ENCODE measurements at regions not wholly inside any gene's neighbourhood (a gene's known extent, or its start where the extent isn't known, plus 50 kb on each side); places are given as distances from the start of the nearest gene placed in this dataset.

DNA sequence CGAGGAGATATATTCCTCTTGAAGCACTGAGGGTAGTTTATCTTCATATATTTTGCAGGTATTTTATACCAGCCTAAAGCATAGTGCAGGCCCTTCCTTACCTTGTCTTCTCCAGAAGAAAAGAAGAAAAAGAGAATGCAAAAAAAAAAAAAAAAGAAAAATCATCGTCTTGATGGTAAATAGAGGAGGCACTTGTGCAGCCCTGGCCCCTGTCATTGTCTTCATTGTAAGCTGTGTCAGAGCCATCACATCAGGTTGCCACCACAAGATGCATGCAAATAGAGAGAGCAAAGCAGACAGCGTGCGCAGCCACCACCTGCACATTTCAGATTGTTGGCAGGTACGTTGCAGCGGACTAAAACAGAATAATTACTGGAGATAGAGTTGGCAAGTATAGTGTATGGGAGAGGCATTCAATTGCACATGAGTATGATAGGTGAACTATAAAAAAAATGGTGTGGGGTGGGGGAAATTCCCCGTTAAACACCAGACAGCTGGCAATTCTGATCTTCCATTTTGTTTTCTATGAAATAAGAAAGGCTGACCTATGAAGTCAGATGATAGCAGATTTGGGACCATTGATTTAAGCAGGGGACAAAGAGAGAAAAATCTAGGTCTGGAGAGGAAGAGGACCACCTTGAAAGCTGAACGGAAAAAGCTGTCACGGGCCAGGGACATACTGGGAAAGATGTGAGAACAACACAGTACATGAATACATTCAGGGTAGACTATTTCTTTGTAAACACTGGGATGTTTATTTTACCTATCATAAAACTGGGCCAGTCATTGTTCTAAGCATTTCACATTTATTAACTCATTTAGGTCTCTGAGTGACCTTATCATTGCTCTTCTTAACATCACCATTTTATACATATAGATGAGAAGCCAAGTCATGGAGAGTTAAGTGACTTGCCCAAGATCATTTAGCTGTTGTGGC is 306.3 kb upstream of the SP8 start:
- DNase-seq (ENCODE audit: low read depth) = no peak

DNA sequence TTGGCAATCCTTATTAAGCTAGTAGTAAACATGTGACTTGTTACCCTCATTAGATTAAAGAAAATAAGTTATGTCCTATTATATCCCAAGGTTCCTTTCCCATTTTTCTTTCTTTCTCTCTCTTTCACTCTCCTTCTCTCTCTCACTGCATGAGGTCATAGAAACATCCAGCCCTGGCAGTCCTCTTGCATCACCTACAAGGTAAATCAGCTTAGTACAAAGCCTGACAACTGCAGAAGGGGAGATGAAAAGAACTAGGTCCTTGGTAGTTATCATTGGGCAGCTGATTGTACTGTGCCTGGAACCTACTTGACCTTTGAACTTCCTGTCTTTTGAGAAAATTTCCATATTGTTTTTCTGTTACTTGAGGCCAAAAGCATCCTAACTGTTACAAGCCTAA is 307.9 kb upstream of the SP8 start:
- DNase-seq (ENCODE audit: low read depth) = no peak

DNA sequence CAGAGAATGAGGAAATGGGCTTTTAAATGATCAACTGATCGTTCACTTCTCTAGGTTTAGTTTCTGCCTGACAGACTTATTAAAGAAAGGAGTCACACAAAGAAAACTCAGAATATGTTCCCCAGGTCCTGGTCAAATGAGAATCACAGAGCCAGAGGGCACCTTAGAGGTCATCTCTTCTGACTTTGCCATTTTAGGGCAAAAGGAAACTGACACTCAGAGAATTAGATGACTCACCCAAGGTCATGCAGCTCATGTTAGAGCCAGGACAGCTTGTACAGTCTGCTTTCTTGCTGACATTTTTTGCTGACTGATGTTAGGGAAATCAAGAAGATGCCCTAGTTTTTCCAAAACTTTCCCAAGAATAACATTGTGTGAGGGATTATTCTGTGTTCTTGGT is 312.7 kb upstream of the SP8 start:
- no peak for DNase-seq (ENCODE audit: low read depth)

DNA sequence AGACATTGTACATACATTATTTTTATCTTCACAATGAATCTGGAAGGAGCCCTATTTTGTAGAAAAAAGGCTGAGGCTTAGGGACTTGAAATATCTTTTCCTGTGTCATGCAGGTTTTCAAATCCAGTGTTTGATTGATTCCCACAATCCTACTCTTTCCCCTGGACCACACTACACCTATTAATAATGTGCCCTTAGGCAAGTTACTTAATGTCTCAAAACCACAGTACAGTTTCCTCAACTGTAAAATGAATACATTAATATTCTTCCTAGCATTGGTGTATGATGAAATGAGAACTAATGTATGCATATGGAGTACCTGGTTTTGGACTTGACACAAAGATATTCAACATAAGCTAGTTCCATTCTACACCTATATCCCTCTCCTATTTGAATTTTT is 313.3 kb upstream of the SP8 start:
- DNase-seq (ENCODE audit: low read depth) = no peak

DNA sequence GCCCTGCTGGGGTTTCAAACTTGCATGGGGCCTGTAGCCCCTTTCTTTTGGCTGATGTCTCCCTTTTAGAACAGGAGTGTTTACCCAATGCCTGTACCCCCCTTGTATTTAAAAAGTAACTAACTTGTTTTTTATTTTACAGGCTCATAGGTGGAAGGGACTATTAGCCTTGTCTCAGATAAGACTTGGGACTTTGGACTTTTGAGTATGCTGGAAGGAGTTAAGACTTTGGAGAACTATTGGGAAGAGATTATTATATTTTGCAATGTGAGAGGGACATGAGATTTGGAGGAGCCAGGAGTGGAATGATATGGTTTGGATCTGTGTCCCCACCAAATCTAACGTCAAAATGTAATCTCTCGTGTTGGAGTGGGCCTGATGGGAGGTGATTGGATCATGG is 314.9 kb upstream of the SP8 start:
- DNase-seq (ENCODE audit: low read depth) = no peak

DNA sequence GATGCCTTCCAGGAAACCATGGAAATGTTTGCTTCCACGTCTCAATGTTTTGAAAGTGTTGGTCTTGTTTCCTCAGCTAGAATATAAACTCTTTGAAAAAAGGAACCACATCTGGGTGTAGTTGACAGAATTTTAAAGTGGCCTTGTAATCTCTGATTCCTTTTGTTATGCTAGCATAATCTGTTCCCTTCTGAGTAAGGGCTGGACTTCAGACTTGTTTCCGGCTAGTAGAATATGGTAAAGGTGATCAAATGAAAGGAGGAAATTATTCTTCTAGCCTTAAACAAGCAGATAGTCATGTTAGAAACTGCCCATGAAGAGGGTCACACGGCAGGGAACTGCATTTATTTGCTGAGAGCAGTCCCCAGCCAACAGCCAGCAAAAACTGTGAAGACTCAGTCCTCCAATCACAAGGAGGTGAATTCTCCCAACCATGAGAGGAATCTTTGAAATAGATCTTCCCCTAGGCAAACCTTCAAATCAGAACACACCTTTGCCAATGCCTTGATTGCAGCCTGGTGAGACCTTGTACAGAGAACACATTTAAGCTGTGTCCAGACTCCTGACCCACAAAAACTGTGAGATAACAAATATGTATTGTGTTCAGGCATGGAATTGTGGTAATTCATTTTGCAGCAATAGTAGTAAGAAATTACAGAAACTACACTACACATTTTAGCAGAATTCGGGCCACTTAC is 316.9 kb upstream of the SP8 start:
- DNase-seq (ENCODE audit: low read depth) = no peak

DNA sequence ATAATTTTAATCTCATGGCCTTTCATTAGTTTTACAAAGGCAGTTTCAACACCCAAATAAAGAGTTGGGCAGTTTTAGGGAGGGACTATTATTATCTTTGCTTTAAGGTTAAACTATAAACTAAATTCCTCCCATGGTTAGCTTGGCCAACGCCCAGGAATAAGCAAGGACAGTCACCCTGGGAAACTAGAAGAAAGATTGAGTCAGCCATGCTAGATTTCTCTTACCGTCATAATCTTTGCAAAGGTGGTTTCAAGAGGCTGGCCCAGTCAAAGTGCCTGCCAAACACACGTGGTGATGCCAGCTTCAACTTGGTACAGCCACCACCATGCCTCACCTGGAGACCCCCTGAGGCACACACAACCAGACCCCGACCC is 317.4 kb upstream of the SP8 start:
- DNase-seq (ENCODE audit: low read depth) = no peak

DNA sequence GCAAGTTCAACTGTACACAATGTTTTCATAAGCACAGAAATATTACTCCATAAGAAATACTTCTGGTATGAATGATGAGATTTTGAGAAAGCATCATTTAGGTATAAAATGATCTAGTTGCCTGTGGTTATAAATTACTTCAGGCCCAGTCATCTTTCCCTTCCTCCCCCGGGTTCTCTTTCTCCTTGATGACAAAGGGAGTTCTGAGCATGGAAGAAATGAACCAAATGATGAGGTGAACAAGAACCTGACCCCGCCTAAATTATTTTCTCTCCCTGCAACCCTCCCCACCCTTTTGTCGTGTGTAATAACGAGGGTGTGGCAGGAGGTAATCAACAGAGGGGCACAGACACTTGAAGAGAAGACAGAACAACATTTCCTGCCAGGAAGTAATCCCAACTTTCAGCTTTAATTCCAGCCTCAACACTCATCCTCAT is 319.6 kb upstream of the SP8 start:
- DNase-seq (ENCODE audit: low read depth) = no peak

DNA sequence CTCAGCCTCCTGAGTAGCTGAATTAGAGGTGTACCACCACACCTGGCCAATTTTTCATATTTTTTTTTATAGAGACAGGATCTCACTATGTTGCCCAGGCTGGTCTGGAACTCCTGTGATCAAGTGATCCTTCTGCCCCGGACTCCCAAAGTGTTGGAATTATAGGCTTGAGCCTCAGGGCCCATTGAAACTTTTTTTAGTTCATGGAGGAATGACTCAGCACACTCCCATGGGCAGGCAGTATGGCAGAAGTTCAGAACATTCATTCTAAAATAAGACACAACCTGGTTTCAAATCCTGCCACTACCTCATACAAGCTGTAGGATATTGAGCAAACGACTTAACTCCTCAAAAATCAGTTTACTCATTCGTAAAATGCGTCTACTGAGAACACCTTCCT is 320.4 kb upstream of the SP8 start:
- DNase-seq (ENCODE audit: low read depth) = no peak

DNA sequence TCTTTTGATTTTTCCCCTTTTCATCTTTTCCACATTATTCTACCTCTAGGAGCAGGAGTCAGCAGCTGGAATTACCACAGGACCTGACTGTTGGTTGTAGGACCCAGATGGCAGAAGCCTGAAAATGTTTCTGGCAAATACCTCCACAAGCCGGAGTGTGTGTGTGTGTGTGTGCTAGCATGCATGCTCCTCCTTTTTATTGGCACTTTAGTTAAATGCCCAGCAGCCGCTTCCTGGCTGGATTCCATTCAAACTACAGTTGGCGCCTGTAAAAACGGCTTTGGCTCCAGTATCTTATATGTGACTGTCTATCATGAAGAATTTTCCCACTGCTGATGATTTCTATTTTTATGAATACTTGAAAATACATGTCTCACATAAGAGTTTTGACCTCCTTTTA is 319.7 kb upstream of the SP4 start:
- no peak for DNase-seq (ENCODE audit: low read depth)

DNA sequence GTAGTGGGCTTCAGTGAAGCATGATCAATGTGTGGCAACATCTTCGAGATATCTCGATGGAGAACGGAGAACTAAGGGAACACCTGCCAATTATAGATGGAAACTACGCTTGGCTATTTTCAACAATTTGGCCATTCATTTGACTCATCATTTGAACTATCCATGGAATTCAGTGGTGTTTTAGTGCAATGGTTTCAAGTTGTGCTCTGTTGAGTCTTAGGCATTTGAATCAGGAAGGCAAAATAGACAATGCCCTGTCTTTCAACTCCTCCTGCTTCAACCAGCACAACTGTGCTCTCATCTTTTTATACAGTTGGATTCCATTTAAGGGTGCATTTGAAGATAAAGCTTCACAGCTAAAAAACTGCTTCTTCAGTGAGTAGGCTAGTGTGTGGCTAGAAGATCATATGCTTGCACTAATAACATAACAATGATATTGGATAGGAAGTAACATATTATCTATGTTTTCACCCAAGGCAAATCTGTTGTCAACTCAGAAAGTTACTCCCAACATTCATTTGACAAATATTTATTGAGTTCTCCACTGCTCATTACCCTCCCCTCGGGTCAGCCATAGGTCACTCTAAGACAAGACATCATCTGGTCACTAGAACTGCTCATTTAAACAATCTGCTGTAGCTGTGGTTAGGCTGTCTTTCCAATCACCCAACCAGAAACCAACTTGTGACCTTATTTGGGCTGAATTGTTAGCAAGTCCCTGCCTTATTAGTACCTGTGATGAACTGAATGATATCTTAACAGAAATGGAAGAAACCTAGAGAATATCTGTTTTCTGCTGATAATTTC is 314.1 kb upstream of the SP4 start:
- no peak for DNase-seq (ENCODE audit: low read depth)

DNA sequence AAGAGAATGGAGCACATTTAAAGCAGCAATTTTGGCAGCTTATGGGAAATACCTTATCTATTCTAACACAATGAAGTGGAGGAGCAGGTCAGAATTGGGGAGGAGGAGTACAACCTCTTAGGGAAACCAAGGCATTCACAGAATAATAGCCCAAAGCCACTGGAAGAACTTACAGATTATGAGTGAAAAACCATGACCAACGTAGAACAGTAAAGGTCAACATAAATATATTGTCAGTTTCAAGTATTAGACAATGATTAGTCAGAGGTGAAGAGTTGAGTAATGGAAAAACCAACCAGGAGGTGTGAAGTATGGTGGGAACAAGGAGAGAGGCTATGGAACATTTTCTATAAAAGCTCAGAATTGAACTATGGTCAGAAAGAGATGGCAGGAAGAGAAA is 304.3 kb upstream of the SP4 start:
- no peak for DNase-seq (ENCODE audit: low read depth)

DNA sequence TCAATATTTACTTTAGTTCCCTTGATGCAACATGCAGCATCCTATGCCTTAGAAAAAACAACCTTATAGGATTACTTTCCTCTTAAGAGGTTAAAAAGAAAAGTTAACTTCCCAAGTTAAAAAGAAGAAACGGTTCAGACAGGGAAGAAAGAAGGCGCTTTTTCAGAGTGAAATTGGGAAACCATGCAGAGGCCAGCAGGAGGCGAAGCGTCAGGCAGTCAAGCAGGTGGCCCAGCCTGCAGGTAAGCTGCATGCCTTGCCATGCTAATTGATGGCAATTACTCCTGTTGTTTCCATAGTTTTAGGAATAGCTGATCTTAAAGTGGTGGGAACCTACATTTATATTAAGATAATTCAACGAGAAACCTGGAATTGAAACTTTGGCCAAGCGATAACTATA is 302.6 kb upstream of the SP4 start:
- DNase-seq (ENCODE audit: low read depth) = no peak

DNA sequence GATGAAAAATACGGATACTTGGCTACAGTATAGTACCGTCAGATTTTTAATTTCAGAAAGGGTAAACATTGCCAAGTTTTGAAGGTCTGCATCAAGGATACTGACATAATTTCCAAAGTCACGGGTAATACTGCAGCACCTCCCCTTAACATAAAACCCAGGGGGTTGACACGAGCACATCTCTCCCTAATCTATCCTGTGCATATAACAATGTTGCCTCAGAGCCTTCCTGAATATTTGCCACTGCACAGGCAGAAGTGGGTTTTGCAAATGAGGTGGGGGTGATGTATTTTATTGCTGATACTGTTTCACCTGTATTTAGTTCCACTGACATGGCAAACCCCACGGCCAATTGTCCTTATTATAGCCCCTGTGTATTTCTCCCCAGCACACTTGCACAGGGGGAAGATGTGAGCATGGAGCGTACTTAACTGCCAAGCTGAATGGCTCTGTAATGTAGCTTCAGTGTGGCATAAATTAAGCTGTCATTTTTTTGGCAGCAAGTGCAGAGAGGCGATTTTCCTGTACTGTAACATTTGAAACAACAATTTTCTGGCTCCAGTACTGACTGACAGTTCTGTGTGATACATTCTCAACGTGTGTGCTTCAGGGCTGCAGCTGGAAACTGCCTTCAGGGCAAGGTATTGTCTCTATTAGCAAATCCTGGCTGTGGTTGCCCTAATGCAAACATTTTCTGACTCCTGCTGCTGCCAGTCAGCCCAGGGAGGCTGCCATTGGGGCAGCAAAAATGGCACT is 299.6 kb upstream of the SP4 start:
- DNase-seq (ENCODE audit: low read depth) = no peak

DNA sequence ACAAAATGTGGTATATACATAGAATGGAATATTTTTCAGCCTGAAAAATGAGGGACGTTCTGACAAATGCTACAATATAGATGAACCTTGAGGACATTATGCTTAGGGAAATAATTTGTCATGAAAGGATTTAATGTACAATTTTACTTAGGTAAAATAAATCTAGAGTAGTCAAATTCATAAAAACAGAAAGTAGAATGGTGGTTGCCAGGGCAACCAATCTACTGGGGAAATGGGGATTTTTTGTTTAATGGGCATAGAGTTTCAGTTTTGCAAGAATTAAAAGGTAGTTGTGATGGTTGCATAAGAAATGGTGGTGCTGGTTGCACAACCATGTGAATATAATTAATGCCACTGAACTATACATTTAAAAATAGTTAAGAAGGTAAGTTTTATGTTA is 296.0 kb upstream of the SP4 start:
- no peak for DNase-seq (ENCODE audit: low read depth)

DNA sequence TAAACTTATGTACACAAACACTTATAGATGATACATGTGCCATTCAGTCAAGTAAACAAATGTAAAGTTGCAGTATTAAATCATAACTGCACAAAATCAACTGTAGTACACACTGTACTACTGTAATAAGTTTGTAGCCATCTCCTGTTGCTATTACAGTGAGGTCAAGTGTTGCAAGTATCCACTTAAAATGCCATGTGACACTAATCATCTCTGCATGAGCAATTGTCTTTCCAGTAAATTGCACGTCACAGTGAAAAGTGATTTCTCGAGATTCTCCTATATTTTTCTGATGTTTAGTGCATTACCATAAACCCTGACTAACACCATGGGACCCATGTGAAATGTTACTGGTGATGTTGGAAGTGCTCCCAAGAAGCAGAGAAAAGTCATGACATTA is 293.3 kb upstream of the SP4 start:
- no peak for DNase-seq (ENCODE audit: low read depth)

DNA sequence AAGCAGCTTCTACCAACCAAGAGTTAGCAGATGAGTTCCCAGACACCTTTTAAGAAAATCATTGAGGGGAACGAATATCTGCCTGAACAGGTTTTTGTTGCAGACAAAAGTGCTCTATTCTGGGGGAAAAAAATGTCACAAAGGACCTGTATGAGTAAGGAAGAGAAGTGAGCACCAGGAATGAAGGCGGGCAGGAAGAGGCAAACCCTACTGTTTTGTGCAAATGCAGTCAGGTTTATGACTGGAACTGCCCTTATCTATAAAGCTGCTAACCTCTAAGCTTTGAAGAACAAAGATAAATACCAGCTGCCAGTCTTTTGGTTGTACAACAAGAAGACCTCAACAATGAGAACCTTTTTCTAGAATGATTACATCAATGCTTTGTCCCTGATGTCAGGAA is 292.4 kb upstream of the SP4 start:
- DNase-seq (ENCODE audit: low read depth) = no peak

DNA sequence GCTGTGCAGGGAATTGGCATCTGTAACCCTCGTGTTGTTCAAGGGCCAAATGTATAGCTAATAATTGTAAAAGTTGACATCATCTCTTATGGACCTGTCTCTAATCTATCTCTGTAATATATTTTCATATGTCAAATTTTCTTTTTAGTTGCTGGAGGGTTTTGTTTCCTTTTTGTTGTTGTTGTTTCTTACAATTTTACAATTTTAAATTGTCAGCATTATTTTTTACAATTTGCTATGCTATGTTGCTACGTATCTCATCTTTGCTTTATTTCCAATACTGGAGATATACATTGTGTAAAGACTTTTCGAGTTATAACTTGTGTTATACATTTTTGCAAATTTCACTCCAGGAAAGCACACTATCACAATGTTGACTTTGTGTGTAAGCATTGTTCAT is 290.2 kb upstream of the SP4 start:
- DNase-seq (ENCODE audit: low read depth) = no peak

DNA sequence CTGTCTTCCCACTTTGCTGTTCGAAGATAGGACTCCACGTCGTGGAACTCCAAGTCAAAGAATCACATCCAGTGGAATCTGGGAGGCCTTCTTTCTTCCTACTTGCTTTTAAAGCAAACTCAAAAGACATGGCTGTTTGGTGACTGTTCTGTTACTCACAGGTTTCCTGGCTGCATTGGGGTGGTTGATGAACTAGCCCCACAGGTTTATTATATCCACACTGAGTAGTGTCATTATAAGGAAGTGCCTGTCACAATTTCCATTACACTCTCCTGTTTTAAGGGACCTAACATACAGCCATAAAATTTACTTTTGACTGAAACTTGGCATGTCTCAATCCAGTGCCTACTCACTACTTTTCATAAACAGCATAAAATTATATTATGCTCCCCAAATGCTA is 287.3 kb upstream of the SP4 start:
- no peak for DNase-seq (ENCODE audit: low read depth)

DNA sequence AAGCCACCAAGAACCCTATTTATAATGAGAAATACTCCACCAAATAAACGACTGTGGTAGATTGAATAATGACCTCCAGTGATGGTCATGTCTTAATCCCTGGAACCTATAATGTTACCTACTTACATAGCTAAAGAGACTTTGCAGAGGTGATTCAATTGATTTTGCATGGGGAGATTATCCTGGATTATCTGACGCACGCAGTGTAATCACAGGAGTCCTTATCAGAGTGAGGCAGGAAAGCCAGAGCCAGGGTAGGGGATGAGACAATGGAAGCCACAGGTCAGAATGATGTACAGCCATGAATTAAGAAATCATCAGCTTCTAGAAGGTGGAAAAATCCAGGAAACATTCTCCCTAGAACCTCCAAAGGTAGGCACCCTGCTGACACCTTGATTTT is 286.4 kb upstream of the SP4 start:
- DNase-seq (ENCODE audit: low read depth) = no peak

DNA sequence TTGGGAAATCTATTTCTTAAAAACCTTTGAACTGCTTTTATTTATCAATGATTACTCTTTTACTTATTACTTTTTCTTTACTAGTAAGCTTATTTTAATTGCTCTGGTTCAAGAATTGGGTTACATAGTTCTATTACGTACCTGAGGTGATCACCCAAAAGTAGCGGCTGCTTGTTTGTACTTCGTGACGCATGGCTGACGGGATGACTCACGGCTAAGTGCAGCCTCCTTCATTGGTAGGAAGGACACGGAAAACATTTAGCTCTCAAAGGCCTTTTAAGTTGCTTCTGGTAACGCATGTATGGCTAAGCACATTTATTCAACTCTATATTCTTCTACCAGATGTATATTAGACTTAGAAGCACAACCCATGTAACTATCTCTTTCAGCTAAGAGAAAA is 285.8 kb upstream of the SP4 start:
- DNase-seq (ENCODE audit: low read depth) = no peak
